HG02885 (cell line): ENCODE measurements at regions not wholly inside any gene's neighbourhood (a gene's known extent, or its start where the extent isn't known, plus 50 kb on each side); places are given as distances from the start of the nearest gene placed in this dataset.
"Not testable (repeated sequence)": the region's sequence is repeated elsewhere in the genome, so short reads cannot be mapped to it uniquely, and the experiment has no call there.

Source experiments
- ATAC-seq: cut with Tn5 transposase; IDR thresholded peaks from one replicate; pipeline ENCODE4 v1.9.1; 2021; ENCODE audit warnings: mild to moderate bottlenecking; ENCODE audit not compliant: unreplicated experiment, poor library complexity

- no peak for ATAC-seq
Measured at GRCh38 chr4:28105271-28105859, 1244.7 kb downstream of the STIM2 start.

- ATAC-seq, result no peak
Measured at GRCh38 chr4:28106155-28106554, 1245.5 kb downstream of the STIM2 start.

- ATAC-seq, result no peak
Measured at GRCh38 chr4:28109801-28110200, 1249.2 kb downstream of the STIM2 start.

- ATAC-seq, result not testable (repeated sequence)
Measured at GRCh38 chr4:28112691-28113335, 1252.2 kb downstream of the STIM2 start.

- ATAC-seq, result not testable (repeated sequence)
Measured at GRCh38 chr4:28113586-28113985, 1252.9 kb downstream of the STIM2 start.

GRCh38 chr4:28116526-28117083 lies 1256.0 kb downstream of the STIM2 start:
- not testable (repeated sequence) for ATAC-seq

- no peak for ATAC-seq
Measured at GRCh38 chr4:28117084-28117682, 1256.5 kb downstream of the STIM2 start.

GRCh38 chr4:28146191-28146590 lies 1285.5 kb downstream of the STIM2 start:
- no peak for ATAC-seq

- no peak for ATAC-seq
Measured at GRCh38 chr4:28148221-28148620, 1287.6 kb downstream of the STIM2 start.

GRCh38 chr4:28149762-28150161 lies 1289.1 kb downstream of the STIM2 start:
- ATAC-seq, result no peak

- no peak for ATAC-seq
Measured at GRCh38 chr4:28151314-28151713, 1290.7 kb downstream of the STIM2 start.

- ATAC-seq, result no peak
Measured at GRCh38 chr4:28167411-28167810, 1306.8 kb downstream of the STIM2 start.

GRCh38 chr4:28176942-28177341 lies 1316.3 kb downstream of the STIM2 start:
- ATAC-seq, result no peak

- ATAC-seq, result no peak
Measured at GRCh38 chr4:28177641-28178040, 1317.0 kb downstream of the STIM2 start.

- ATAC-seq, result no peak
Measured at GRCh38 chr4:28179126-28179525, 1318.5 kb downstream of the STIM2 start.

- no peak for ATAC-seq
Measured at GRCh38 chr4:28209371-28209924, 1348.8 kb downstream of the STIM2 start.

GRCh38 chr4:28211676-28212470 lies 1351.2 kb downstream of the STIM2 start:
- ATAC-seq, result no peak

- no peak for ATAC-seq
Measured at GRCh38 chr4:28221536-28221935, 1360.9 kb downstream of the STIM2 start.

- ATAC-seq, result no peak
Measured at GRCh38 chr4:28225050-28225449, 1364.4 kb downstream of the STIM2 start.

- ATAC-seq, result no peak
Measured at GRCh38 chr4:28225689-28226353, 1365.2 kb downstream of the STIM2 start.
